Stimulated activated CD8-positive, alpha-beta memory T cell treated with anti-CD3 and anti-CD28 coated beads, Interleukin-7, amount 100 ng/mL, for 1 hour (primary cell): ENCODE measurements at regions not wholly inside any gene's neighbourhood (a gene's known extent, or its start where the extent isn't known, plus 50 kb on each side); places are given as distances from the start of the nearest gene placed in this dataset.

ENCODE experiments used
- DNase-seq, 2 donors: peaks; one replicate each; pipeline ENCODE4 v3.0.0-alpha.2; 2020; ENCODE audit warnings: low read depth in 2 of 2

DNA sequence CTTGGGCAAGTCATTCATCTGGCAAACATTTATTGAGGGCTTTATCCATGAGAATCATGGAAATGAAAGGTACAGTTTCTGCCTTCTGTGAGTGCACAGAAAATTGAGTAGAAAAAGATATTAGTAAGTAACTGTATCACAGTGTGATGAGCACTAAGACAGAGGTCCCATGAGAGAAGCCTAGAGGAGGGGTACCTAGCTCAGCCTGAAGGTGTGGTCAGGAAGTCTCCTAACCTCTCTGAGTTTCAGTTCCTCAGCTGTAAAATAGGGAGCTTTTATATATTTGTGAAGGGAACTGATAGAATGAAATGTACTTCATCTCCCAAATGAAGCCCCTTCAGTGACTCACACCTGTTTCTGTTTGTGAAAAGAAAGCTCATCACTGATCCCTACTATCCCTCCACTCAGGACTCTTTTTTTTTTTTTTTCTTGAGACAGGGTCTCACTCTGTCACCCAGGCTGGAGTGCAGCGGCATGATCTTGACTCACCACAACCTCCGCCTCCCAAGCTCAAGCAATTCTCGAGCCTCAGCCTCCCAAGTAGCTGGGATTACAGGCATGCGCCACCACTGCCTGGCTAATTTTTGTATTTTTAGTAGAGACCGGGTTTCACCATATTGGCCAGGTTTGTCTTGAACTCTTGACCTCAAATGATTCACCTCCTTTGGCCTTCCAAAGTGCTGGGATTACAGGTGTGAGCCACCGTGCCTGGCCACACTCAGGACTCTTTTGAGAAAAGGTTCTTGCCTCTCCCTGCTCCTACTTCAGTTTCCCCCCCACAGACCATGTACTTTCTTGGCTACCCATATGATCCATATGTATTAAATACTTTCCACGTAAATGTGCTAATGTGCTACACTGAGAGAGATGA, 93.7 kb upstream of the FUT8 start:
- DNase-seq, result no peak

DNA sequence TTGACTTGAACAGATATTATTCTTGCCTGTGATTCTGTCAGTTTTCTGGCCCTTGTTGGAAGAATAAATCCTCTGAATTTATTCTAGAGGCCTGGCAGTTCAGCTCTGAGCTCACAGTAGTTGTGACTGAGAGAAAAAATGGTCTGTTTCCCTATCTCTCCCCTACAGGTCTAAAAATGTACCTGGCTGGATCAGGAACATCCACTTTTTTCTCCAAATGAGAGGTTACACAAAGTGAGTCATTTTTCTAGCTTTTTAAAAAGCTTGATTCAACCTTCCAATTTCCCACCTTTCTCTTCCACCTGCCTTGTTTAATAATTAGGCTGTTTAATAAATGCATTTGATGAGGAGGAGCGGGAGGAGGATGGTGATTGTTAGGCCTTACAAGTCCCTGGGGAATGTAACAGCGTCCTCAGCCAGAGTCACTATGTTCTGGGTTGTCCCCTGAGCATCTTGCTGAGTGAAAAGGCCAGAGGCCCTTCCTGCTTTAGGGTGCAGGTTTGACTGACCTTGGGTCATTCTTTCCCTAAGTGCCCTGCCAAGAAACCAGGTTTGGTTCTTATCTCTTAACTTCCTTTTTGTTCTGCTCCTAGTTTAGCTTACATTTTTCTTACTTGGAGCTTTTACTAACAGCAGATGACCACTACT, 91.7 kb upstream of the FUT8 start:
- DNase-seq, result no peak

DNA sequence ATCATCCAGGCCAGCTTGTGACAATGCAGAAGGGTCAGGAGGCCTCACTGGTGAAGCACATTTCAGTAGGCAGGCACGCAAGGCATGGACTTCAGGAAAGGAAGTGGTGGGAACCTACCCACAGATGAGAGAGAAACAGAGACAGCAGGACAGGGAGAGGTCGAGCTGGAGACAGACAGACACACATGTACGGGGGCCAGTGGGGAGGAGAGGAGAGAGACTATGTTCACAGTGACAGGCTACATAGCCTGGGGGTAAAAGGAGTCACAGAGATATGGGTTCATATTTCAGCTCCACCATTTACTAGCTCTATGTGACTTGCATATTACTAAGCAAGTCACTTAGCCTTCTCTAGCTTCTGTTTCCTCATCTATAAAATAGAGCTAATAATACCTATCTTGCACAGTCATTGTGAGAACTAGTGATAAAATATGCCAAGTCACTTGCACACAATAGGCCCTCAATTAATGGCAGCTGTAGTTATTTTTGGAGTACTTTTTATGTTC, 91.1 kb upstream of the FUT8 start:
- no peak for DNase-seq

DNA sequence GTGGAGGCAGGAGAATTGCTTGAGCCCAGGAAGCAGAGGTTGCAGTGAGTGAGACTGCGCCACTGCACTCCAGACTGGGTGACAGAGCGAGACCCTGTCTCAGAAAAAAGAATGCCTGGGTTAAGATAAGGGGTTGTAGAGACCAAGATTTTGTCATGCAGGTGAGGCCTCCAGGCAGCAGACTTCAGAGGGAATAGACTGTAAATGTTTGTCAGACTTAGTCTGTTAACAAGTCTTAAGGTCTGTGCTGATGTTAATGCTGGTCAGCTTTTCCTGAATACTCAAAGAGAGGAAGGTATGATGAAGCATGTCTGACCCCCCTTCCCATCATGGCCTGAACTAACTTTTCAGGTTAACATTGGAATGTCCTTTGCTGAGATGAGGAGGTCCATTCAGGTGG, 83.0 kb upstream of the FUT8 start:
- no peak for DNase-seq

GRCh38 chr14:65329911-65330310, 82.6 kb upstream of the FUT8 start:
- no peak for DNase-seq

GRCh38 chr14:65330416-65330815, 82.1 kb upstream of the FUT8 start:
- no peak for DNase-seq

DNA sequence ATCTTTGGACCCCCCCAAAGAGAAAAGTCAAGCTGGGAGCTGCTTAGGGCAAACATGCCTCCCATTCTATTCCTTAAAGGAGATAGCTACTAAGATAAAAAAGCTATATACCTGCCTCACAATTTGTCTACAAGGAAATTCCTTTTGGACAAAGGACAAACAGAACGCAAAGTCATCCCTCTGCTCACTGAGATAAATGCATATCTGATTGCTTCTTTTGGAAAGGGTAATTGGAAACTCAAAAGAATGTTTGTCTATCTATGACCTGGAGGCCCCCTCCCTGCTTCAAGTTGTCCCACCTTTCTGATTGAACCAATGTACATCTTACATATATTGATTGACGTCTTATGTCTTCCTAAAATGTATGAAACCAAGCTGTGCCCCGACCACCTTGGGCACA, 80.9 kb upstream of the FUT8 start:
- no peak for DNase-seq

DNA sequence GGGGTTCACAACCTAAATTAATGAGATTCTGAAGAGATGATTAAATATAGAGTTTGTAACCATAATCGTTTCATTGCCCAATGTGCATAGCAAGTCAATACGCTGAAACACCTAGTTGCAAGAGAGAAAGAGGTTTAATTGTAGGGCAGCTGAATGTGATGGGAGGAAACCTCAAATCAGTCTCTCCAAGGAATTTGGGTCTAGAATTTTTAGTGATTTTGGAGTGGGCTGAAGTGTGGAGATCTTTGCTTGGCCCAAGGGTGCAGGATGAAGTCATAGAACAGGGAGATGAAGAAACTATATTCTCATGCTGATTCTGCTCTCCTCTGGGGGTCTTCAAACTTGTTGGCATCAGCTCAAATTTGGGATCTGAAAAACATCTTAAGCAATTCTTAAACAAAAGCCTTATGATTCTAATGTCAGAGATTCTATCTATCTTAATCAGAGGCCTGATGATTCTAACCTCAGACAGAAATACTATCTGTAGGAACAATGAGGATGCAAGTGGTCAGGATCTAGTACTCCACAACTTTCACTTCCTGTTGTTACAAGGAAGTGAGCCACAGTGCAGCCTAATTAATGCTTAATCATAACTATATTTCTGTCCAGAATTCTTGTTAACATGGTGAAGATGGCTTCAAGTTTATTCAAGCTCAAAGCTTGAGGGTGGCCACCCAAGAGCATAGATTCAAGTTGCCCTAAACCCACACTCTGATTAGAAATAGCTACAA, 80.2 kb upstream of the FUT8 start:
- DNase-seq, result no peak

- DNase-seq, result no peak
Observed at GRCh38 chr14:65333943-65334687, 78.4 kb upstream of the FUT8 start.

GRCh38 chr14:65334765-65335410, 77.6 kb upstream of the FUT8 start:
- DNase-seq, result no peak

DNA sequence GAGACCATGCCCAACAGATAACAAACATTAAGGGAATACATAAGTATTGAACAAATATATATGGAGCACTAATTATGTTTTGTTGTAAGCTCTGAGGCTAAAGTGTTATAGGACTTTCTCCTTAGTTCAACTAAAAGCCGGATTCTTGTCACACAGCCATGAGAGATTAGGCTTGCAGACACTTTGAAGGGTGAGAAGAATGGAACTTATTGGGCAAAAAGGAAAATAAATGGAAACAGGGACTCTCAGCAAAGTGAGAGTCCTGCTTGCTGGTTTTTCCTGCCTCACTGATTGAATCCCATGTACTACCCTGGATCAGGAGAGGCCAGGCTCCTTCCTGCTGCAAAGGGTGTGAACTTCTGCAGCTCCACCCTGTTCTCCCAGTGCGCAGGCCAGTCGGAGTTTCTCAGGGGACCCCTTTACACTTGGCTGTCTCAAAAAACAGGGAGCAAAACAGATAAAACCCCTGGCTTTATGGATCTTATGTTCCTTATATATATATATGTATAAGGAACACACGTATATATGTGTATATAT, 77.1 kb upstream of the FUT8 start:
- DNase-seq, result no peak

DNA sequence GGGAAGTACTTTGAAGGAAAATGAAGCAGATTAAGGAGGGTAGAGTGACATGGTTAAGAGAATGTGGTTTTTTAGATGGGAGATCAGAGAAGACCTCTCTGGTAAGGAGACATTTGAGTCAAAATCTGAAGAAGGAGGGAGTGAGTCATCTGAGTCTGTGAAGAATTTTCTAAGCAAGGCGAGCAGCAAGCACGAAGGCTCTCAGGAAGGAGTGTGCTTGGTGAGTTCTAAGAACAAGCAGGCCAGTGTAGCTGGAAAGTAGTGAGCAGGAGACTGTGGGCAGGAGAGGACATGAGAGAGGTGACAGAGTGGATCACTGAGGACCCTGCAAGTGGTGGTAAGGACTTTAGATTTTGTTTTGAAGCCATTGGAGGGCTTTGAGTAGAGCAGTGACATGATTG, 76.3 kb upstream of the FUT8 start:
- DNase-seq, result no peak

DNA sequence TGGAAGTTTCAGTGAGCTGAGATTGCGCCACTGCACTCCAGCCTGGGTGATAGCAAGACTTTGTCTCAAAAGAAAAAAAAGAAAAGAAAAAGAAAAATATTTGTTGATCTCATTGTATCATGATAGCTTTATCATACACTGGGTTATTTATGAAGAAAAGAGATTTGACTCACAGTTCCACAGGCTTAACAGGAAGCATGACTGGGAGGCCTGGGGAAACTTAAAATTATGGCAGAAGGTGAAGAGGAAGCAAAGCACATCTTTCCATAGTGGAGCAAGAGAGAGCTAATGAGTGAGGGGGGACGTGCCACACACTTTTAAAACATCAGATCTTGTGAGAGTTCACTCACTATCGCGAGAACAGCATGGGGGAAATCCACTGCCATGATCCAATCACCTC, 72.7 kb upstream of the FUT8 start:
- no peak for DNase-seq

- DNase-seq, result no peak
Observed at GRCh38 chr14:65344011-65344410, 68.5 kb upstream of the FUT8 start.

GRCh38 chr14:65345266-65345665, 67.3 kb upstream of the FUT8 start:
- no peak for DNase-seq

GRCh38 chr14:65346474-65346873, 66.1 kb upstream of the FUT8 start:
- no peak for DNase-seq

DNA sequence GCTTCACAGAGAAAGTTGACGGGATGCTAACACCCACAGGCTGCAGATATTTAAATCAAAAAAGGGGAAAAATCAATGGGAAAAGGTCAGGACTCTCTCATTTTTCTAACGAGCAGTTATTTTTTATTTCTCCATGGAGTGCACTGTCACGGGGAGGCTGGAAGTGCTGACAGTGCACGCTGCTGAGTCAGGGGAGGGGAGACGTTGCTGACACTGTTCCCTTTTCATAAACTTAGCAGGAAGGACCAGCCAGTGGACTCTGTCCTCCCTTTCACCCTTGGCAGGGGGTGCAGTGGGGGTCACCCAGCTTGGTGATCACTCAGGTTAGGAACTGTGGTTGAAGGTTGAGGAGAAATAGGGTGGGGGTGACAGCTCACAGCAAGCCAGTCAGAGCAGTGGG, 65.6 kb upstream of the FUT8 start:
- DNase-seq, result no peak

GRCh38 chr14:65348137-65348536, 64.4 kb upstream of the FUT8 start:
- DNase-seq, result no peak

DNA sequence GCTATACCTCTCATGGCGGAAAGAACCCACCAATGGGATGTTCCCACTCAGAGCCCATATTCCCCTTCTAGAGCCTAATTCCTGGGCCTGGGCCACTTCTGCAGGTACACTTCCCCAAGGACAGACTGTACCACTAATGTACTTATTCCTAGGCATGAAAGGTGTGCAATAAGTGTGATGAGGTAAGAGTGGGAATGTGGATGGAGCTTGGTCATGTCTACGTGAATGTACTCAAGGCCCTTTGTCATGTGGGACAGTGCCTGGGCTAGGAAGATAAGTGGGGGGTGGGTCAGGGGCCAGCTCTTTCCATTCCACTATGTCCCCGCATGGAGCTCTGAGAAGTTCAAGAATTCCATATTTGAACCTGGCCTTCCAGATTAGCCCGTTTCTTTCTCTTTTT, 63.4 kb upstream of the FUT8 start:
- DNase-seq, result no peak

- DNase-seq, result no peak
Observed at GRCh38 chr14:65351493-65352194, 60.9 kb upstream of the FUT8 start.
